B cell (primary cell): ENCODE measurements at regions not wholly inside any gene's neighbourhood (a gene's known extent, or its start where the extent isn't known, plus 50 kb on each side); places are given as distances from the start of the nearest gene placed in this dataset.

Source experiments
- ATAC-seq: fragments of 200-7000 bp; cut with Tn5 transposase; one replicate; pipeline ENCODE4 v1.10.0; 2021; ENCODE audit warnings: low read depth, mild to moderate bottlenecking, moderate number of reproducible peaks, moderate library complexity
- CTCF ChIA-PET: fragments of 350-600 bp; sonication (Branson Sonifier 250); formaldehyde crosslinking; loops from one replicate; lab custom pipeline; 2021; ENCODE audit warnings: antibody characterized with exemption, inconsistent platforms; lab: Charles Lee
- POLR2A ChIA-PET: fragments of 350-600 bp; sonication (Branson Sonifier 250); formaldehyde crosslinking; loops from one replicate; lab custom pipeline; 2021; ENCODE audit warnings: antibody characterized with exemption; lab: Charles Lee
- DNase-seq: peaks from one replicate; pipeline ENCODE4 v3.0.0; 2013
- H2AFZ ChIP-seq: 2 replicates; pipeline ENCODE4 v1.6.1; 2012; ENCODE audit warnings: mild to moderate bottlenecking, low read depth, low read length; ENCODE audit not compliant: insufficient read depth, poor library complexity, severe bottlenecking
- H3K27ac ChIP-seq, 2 donors: 1 replicate in 1 of 2; 2 replicates in 1 of 2; pipeline ENCODE4 v1.5.1; 2012 to 2013; ENCODE audit warnings: low read length in 2 of 2, mild to moderate bottlenecking in 2 of 2, moderate library complexity in 1 of 2
- H3K27me3 ChIP-seq, 4 experiments: fragments of 200-600 bp in 1 of 4; sonication (generic) in 1 of 4; replicated peaks in 1 of 4; 1 replicate in 2 of 4; 2 replicates in 2 of 4; pipeline versions ENCODE4 v1.6.1 to v1.7.0; 2013 to 2016; ENCODE audit warnings: low read length in 3 of 4, mild to moderate bottlenecking in 2 of 4, mixed read lengths in 1 of 4, moderate library complexity in 1 of 4; ENCODE audit not compliant: insufficient read depth in 4 of 4, control insufficient read depth in 3 of 4; ENCODE audit errors: control extremely low read depth in 1 of 4
- H3K36me3 ChIP-seq, 2 experiments: replicated peaks in 1 of 2; 1 replicate in 1 of 2; 2 replicates in 1 of 2; pipeline versions ENCODE4 v1.6.1 to v1.7.1; 2013; ENCODE audit warnings: low read length in 1 of 2; ENCODE audit not compliant: insufficient read depth in 2 of 2, control insufficient read depth in 1 of 2; ENCODE audit errors: control extremely low read depth in 1 of 2, extremely low read depth in 1 of 2
- H3K4me1 ChIP-seq, 2 donors: fragments of 200-600 bp in 1 of 2; sonication (generic) in 1 of 2; 1 replicate in 1 of 2; 2 replicates in 1 of 2; pipeline versions ENCODE4 v1.5.1 to v1.6.1; 2013 to 2017; ENCODE audit warnings: low read length in 2 of 2; ENCODE audit not compliant: control insufficient read depth in 2 of 2, insufficient read depth in 2 of 2
- H3K4me2 ChIP-seq: replicated peaks from 2 replicates; pipeline ENCODE3; 2012; ENCODE audit warnings: mild to moderate bottlenecking, low read depth, low read length; ENCODE audit not compliant: poor library complexity, severe bottlenecking
- H3K4me3 ChIP-seq, 5 experiments: fragments of 200-600 bp in 1 of 5; sonication (generic) in 1 of 5; 1 replicate in 3 of 5; 2 replicates in 2 of 5; pipeline versions ENCODE4 v1.5.1 to v1.7.0; 2011 to 2016; ENCODE audit warnings: low read length in 4 of 5, mild to moderate bottlenecking in 4 of 5, low read depth in 2 of 5, control low read depth in 1 of 5, moderate library complexity in 1 of 5; ENCODE audit not compliant: insufficient read depth in 1 of 5; ENCODE audit errors: control extremely low read depth in 1 of 5, extremely low read depth in 1 of 5
- H3K79me2 ChIP-seq: fragments of 200-600 bp; sonication (generic); one replicate; pipeline ENCODE4 v1.6.0; 2016; ENCODE audit warnings: low read length; ENCODE audit not compliant: control insufficient read depth, insufficient read depth
- H3K9ac ChIP-seq: fragments of 200-600 bp; sonication (generic); 2 replicates; pipeline ENCODE4 v1.6.1; 2017; ENCODE audit warnings: mild to moderate bottlenecking, low read length, moderate library complexity
- H3K9me3 ChIP-seq, 3 donors: one replicate each; pipeline versions ENCODE4 v1.6.1 to v1.7.1; 2013; ENCODE audit warnings: low read length in 2 of 3; ENCODE audit not compliant: control insufficient read depth in 2 of 3, insufficient read depth in 1 of 3; ENCODE audit errors: control extremely low read depth in 1 of 3
- H4K20me1 ChIP-seq: 2 replicates; pipeline ENCODE4 v1.6.0; 2012; ENCODE audit warnings: mild to moderate bottlenecking, low read length; ENCODE audit not compliant: insufficient read depth, control insufficient read depth, poor library complexity, severe bottlenecking
- H3K27ac Mint-ChIP-seq: one replicate; pipeline ENCODE4 v1.8.0; 2021; ENCODE audit warnings: mixed read lengths
- H3K27me3 Mint-ChIP-seq: one replicate; pipeline ENCODE4 v1.8.0; 2021; ENCODE audit warnings: mixed read lengths
- H3K4me1 Mint-ChIP-seq: one replicate; pipeline ENCODE4 v1.8.0; 2021; ENCODE audit warnings: mixed read lengths
- H3K4me3 Mint-ChIP-seq: one replicate; pipeline ENCODE4 v1.8.0; 2021; ENCODE audit warnings: mixed read lengths
- H3K9me3 Mint-ChIP-seq: one replicate; pipeline ENCODE4 v1.8.0; 2022; ENCODE audit warnings: mixed read lengths; ENCODE audit not compliant: insufficient read depth
- EZH2 ChIP-seq: IDR thresholded peaks from 2 replicates; pipeline ENCODE4 v1.6.1; 2012; ENCODE audit warnings: borderline replicate concordance, low read depth, mild to moderate bottlenecking, moderate library complexity, low read length; ENCODE audit not compliant: insufficient read depth, poor library complexity, severe bottlenecking
- WGBS: methylation state at CpG from one replicate; pipeline ENCODE4 v1.1.5; 2013; ENCODE audit warnings: missing lambda C conversion rate; ENCODE audit not compliant: insufficient coverage; 5-methylcytosine and 5-hydroxymethylcytosine counted together
- intact Hi-C: fragments of 100-400 bp; cut with micrococcal nuclease; formaldehyde crosslinking; loops from one replicate; pipeline ENCODE4 v1.10.0; 2022
- TF ChIP-seq, protein P1 (sequence below): fragments of 200-600 bp; IDR thresholded peaks from one replicate; pipeline ENCODE4 v1.8.0; 2022; ENCODE audit warnings: antibody characterized with exemption, mild to moderate bottlenecking

DNA sequence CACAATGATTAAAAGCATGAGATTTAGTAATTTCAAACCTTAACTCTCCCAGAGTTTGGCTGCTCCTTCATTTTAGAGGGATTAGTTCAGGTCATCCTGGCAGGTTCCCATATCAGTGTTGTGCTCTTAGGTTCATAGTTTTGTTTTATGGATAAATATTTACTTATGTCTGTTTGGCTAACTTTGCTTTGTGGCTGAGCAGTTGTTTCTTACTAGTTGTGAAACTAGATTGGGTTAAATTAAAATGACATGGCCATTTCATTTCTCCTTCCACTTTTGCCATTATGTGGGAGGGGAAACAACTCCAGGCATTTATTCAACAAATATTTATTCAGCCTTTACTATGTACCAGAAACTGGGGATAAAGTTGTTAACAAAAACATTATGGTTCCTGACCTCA is 158.8 kb downstream of the TMTC3 start:
- ATAC-seq = no peak
- H3K9ac ChIP-seq = no peak overlapping the region
- ChIA-PET POLR2A (no interaction called here), CTCF (no interaction called here)
- no peaks in the 10 kb centered on the region for H4K20me1 ChIP-seq
- no peak overlapping the region for H3K4me3 ChIP-seq
- no peaks in the 10 kb centered on the region for H3K27me3 Mint-ChIP-seq
- H3K27me3 ChIP-seq = no peaks in the 10 kb centered on the region
- TF ChIP-seq, protein P1, sequence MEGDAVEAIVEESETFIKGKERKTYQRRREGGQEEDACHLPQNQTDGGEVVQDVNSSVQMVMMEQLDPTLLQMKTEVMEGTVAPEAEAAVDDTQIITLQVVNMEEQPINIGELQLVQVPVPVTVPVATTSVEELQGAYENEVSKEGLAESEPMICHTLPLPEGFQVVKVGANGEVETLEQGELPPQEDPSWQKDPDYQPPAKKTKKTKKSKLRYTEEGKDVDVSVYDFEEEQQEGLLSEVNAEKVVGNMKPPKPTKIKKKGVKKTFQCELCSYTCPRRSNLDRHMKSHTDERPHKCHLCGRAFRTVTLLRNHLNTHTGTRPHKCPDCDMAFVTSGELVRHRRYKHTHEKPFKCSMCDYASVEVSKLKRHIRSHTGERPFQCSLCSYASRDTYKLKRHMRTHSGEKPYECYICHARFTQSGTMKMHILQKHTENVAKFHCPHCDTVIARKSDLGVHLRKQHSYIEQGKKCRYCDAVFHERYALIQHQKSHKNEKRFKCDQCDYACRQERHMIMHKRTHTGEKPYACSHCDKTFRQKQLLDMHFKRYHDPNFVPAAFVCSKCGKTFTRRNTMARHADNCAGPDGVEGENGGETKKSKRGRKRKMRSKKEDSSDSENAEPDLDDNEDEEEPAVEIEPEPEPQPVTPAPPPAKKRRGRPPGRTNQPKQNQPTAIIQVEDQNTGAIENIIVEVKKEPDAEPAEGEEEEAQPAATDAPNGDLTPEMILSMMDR = no peak
- no peak for TF ChIP-seq EZH2
- no peaks in the 10 kb centered on the region for H3K9me3 ChIP-seq
- no peak overlapping the region for H3K27ac ChIP-seq
- H3K4me2 ChIP-seq = no peak overlapping the region
- intact Hi-C loops = no loop called here
- H3K4me3 Mint-ChIP-seq = no peak overlapping the region
- no peaks in the 10 kb centered on the region for H3K4me1 Mint-ChIP-seq
- no peak for DNase-seq
- no peaks in the 10 kb centered on the region for H3K9me3 Mint-ChIP-seq
- no peak overlapping the region for H2AFZ ChIP-seq
- H3K36me3 ChIP-seq = no peaks in the 10 kb centered on the region
- H3K27ac Mint-ChIP-seq = no peak overlapping the region
- H3K4me1 ChIP-seq = no peaks in the 10 kb centered on the region
- no peaks in the 10 kb centered on the region for H3K79me2 ChIP-seq

DNA sequence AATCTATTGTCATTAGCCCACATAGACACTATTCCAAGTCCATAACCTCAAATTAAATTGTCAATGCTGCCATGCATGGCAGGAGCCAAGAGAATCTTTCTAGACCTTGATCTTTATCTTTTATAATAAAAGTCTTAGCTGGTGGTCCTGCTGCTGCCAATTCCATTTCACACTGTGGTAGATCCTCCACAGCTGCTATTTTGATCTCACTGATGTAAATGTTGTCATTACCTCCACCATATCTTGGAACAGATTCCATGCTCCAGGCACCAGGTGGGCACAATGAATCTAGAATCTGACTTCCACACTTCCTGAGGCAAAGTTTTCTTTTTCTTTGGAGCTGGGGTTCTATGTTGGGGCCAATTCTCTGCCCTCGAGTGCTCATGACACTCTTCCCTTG is 161.2 kb downstream of the TMTC3 start:
- H3K27ac ChIP-seq = no peak overlapping the region
- no peaks in the 10 kb centered on the region for H3K79me2 ChIP-seq
- no peak overlapping the region for H3K27ac Mint-ChIP-seq
- H3K4me2 ChIP-seq = no peak overlapping the region
- H3K4me3 ChIP-seq = no peak overlapping the region
- no peak for ATAC-seq
- no peaks in the 10 kb centered on the region for H3K36me3 ChIP-seq
- H3K9ac ChIP-seq = no peak overlapping the region
- no peaks in the 10 kb centered on the region for H3K4me1 ChIP-seq
- ChIA-PET POLR2A (no interaction called here), CTCF (no interaction called here)
- no peaks in the 10 kb centered on the region for H4K20me1 ChIP-seq
- H3K27me3 ChIP-seq = no peaks in the 10 kb centered on the region
- H3K4me1 Mint-ChIP-seq = no peaks in the 10 kb centered on the region
- DNase-seq = no peak
- no peak overlapping the region for H3K4me3 Mint-ChIP-seq
- no peaks in the 10 kb centered on the region for H3K27me3 Mint-ChIP-seq
- intact Hi-C loops = no loop called here
- H2AFZ ChIP-seq = no peak overlapping the region
- H3K9me3 ChIP-seq = no peaks in the 10 kb centered on the region
- WGBS = no CpG with 5 or more reads among the region's 1 CpG
- TF ChIP-seq, protein P1 = no peak
- TF ChIP-seq EZH2 = no peak
- no peaks in the 10 kb centered on the region for H3K9me3 Mint-ChIP-seq
